Chondrocyte (in vitro differentiated cells): ENCODE measurements at regions not wholly inside any gene's neighbourhood (a gene's known extent, or its start where the extent isn't known, plus 50 kb on each side); places are given as distances from the start of the nearest gene placed in this dataset.

Experiments used
- DNase-seq: peaks from one replicate; pipeline ENCODE4 v3.0.0; 2021; ENCODE audit warnings: mixed read lengths, low spot score
- H3K27ac Mint-ChIP-seq: one replicate; pipeline ENCODE4 v1.8.0; 2021; ENCODE audit warnings: mild to moderate bottlenecking, moderate library complexity, mixed read lengths; ENCODE audit not compliant: unreplicated experiment
- H3K27me3 Mint-ChIP-seq: 2 replicates; pipeline ENCODE4 v1.8.0; 2021; ENCODE audit warnings: low read depth, mixed read lengths
- H3K36me3 Mint-ChIP-seq: 2 replicates; pipeline ENCODE4 v1.8.0; 2021; ENCODE audit warnings: low read depth, mixed read lengths
- H3K4me1 Mint-ChIP-seq: 2 replicates; pipeline ENCODE4 v1.8.0; 2021; ENCODE audit warnings: low read depth, mild to moderate bottlenecking, mixed read lengths
- H3K4me3 Mint-ChIP-seq: one replicate; pipeline ENCODE4 v1.8.0; 2021; ENCODE audit warnings: mild to moderate bottlenecking, moderate library complexity, mixed read lengths; ENCODE audit not compliant: unreplicated experiment
- H3K9me3 Mint-ChIP-seq: 2 replicates; pipeline ENCODE4 v1.8.0; 2021; ENCODE audit warnings: low read depth, mixed read lengths
- TF ChIP-seq, protein P1 (sequence below): fragments of 200-600 bp; sonication (generic); IDR thresholded peaks from 2 replicates; pipeline ENCODE4 v1.5.0; 2021; ENCODE audit warnings: antibody characterized with exemption, mild to moderate bottlenecking, moderate library complexity

DNA sequence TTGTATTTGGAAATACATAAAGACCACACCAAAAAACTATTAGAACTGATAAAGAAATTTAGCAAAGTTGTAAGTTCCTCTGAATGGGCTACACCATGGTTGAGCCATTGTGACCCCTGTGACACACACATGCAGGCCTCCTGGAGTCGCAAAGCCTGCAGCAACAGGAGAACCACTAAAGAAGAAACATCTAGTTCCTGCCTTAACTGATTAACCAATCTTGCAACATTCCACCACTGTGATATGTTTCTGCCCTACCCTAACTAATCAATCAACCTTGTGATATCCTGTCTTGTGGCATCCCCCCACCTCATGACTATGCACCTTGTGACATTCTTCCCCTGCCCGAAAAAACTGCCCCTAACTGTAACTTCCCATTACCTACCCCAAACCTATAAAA is 401.8 kb downstream of the PRDM5 start:
- no peak overlapping the region for H3K27ac Mint-ChIP-seq
- H3K4me3 Mint-ChIP-seq: no peak overlapping the region
- no peak for DNase-seq
- peaks cover 6% of the 10 kb centered on the region for H3K9me3 Mint-ChIP-seq
- H3K36me3 Mint-ChIP-seq: no peaks in the 10 kb centered on the region
- H3K27me3 Mint-ChIP-seq: no peaks in the 10 kb centered on the region
- TF ChIP-seq, protein P1, sequence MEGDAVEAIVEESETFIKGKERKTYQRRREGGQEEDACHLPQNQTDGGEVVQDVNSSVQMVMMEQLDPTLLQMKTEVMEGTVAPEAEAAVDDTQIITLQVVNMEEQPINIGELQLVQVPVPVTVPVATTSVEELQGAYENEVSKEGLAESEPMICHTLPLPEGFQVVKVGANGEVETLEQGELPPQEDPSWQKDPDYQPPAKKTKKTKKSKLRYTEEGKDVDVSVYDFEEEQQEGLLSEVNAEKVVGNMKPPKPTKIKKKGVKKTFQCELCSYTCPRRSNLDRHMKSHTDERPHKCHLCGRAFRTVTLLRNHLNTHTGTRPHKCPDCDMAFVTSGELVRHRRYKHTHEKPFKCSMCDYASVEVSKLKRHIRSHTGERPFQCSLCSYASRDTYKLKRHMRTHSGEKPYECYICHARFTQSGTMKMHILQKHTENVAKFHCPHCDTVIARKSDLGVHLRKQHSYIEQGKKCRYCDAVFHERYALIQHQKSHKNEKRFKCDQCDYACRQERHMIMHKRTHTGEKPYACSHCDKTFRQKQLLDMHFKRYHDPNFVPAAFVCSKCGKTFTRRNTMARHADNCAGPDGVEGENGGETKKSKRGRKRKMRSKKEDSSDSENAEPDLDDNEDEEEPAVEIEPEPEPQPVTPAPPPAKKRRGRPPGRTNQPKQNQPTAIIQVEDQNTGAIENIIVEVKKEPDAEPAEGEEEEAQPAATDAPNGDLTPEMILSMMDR: no peak
- no peaks in the 10 kb centered on the region for H3K4me1 Mint-ChIP-seq

DNA sequence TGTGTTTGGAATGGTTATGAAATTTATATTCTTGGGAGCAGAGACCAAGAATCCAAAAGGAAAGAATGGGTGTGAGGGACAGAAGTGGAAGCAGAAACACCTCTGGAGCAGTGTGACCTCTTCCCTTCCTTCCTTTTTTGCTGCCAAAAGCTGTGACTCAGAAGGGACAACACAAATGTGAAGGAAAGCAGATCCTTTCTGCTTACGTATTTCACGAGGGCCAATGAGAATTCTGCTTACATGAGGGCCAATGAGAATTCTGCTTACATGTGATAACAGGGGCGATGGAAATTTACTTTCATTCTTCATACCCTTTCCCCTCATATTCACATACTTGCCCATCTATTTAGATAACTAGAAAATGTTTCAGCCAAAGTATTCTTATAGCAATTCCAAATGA is 404.6 kb downstream of the PRDM5 start:
- Mint-ChIP-seq H3K27ac (no peak overlapping the region), H3K4me1 (no peaks in the 10 kb centered on the region), H3K9me3 (peaks cover 19% of the 10 kb centered on the region), H3K36me3 (no peaks in the 10 kb centered on the region), H3K4me3 (no peak overlapping the region), H3K27me3 (no peaks in the 10 kb centered on the region)
- TF ChIP-seq, protein P1: no peak
- no peak for DNase-seq

DNA sequence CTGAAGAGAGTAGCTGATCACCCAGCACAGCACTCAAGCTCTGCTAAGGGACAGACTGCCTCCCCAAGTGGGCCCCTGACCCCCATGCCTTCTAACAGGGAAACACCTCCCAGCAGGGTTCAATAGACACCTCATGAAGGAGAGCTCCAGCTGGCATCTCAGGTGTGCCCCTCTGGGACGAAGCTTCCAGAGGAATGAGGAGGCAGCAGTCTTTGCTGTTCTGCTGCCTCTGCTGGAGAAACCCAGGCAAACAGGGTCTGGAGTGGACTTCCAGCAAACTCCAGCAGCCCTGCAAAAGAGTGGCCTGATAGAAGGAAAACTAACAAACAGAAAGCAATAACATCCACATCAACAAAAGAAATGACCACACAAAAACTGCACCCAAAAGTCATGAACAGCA is 412.8 kb downstream of the PRDM5 start:
- no peak for DNase-seq
- Mint-ChIP-seq H3K9me3 (peaks cover 37% of the 10 kb centered on the region), H3K27me3 (no peaks in the 10 kb centered on the region), H3K4me3 (no peak overlapping the region), H3K4me1 (no peaks in the 10 kb centered on the region), H3K36me3 (peaks cover 3% of the 10 kb centered on the region), H3K27ac (no peak overlapping the region)
- TF ChIP-seq, protein P1: no peak

DNA sequence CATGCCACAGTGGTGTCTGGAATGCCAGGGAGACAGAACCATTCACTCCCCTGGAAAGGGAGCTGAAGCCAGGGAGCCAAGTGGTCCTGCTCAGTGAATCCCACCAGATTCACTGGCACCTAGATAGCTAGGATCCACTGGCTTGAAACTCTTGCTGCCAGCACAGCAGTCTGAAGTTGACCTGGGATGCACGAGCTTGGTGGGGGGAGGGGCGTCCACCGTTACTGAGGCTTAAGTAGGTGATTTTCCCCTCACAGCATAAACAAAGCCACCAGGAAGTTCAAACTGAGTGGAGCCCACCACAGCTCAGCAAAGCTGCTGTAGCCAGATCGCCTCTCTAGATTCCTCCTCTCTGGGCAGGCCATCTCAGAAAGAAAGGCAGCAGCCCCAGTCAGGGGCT is 413.3 kb downstream of the PRDM5 start:
- TF ChIP-seq, protein P1: no peak
- no peaks in the 10 kb centered on the region for H3K27me3 Mint-ChIP-seq
- H3K9me3 Mint-ChIP-seq: peaks cover 37% of the 10 kb centered on the region
- H3K4me3 Mint-ChIP-seq: no peak overlapping the region
- peaks cover 3% of the 10 kb centered on the region for H3K36me3 Mint-ChIP-seq
- no peak for DNase-seq
- no peak overlapping the region for H3K27ac Mint-ChIP-seq
- no peaks in the 10 kb centered on the region for H3K4me1 Mint-ChIP-seq

DNA sequence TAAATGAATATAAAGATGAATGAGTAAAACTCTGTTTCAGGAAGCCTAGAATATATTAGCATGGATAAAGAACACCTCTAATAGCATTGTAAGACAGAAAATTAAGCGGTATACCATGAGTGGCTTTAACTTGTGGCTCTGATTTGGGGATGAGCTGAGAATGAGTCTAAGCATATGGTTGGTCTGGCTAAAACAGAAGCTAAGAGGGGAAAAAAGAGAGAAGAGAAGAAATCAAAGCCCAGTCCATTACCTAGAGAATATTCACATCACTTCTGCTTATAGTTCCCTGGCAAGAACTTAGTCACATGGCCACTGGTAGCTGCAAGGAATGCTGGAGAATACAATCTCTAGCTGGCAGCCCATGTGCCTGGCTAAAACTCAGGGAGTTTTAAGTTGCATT is 414.5 kb downstream of the PRDM5 start:
- Mint-ChIP-seq H3K27me3 (no peaks in the 10 kb centered on the region), H3K4me3 (no peak overlapping the region), H3K36me3 (peaks cover 3% of the 10 kb centered on the region), H3K9me3 (peaks cover 27% of the 10 kb centered on the region), H3K4me1 (no peaks in the 10 kb centered on the region), H3K27ac (no peak overlapping the region)
- DNase-seq: no peak
- TF ChIP-seq, protein P1: no peak
